Right ventricle myocardium superior (tissue), 1 donor: ENCODE measurements at regions not wholly inside any gene's neighbourhood (a gene's known extent, or its start where the extent isn't known, plus 50 kb on each side); places are given as distances from the start of the nearest gene placed in this dataset.

Experiments
- ATAC-seq: fragments of 200-7000 bp; cut with Tn5 transposase; one replicate; pipeline ENCODE4 v1.9.1; 2020; ENCODE audit warnings: mild to moderate bottlenecking; ENCODE audit not compliant: poor library complexity
- DNase-seq: peaks from one replicate; pipeline ENCODE4 v3.0.0-alpha.2; 2020
- intact Hi-C: fragments of 100-400 bp; cut with DNase I; formaldehyde crosslinking; loops from one replicate; pipeline ENCODE4 v1.11.2; 2022
- donor health status: DM: no; HTN: yes; CAD: no; lungs with severe emphysema.

DNA sequence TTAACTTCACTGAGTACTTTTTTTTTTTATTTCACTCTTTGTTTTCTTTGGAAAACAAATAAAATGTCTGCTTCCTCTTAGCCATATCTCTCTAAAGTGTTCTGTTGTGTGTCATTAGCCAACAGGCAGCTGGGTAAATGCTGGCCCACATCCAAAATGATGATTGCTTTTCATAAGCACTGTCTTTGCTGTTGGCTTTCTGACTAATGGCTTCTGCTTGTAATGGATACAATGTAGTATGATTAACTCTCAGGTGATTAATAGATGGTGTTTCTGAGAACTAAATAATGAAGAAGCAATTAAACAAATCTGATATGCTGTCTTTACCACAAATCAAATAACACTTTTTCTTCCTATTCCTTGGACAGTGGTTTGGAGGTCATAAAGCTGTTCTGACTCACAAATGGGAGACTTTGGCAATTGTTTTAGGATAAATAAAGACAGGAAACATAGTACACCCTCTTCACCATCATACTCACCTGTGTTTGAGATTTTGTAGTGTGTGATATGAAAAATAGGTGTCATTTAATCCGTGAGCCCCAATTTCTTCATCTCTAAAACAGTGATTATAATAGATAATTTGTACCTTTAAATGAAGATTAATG, 888.4 kb downstream of the TSN start:
- intact Hi-C loops = no loop called here
- ATAC-seq = no peak
- DNase-seq = no peak

DNA sequence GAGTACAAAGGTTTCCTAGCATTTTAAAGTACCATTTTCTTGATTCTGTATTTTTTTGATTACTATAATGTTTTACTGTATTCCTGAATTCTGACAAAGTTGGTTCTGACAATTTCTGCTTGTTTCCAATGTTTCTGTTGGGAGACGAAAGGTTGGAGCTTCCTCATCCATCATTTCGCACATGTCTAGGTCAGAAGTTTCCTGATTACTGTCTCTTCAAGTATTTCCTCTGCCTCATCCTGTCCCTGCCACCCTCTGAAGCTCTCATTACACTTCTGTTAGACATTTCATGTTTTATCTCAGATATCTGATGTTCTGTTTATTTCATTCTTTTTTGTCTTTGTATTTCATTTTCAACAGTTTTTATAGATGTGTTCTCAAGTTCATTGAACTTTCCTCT, 895.8 kb downstream of the TSN start:
- ATAC-seq = no peak

DNA sequence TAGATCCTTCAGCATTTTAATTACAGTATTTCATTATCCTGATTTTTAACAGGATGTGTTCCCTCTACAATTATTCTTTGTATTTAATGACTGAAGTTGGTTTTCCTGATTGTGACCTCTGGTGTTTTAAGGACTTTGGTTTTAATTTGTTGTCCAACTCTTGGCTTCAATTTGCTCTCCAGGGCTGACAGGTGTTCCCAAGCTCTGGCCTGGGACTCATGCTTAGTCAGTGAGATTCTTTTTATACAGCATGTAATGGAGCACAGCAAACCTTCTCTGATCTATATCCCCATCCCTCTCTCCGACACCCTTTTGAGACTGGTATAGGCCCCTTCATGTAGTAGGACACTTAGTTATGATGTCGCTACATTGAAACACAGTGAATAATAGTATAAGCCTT, 896.3 kb downstream of the TSN start:
- intact Hi-C loops = no loop called here
- DNase-seq (no peak), ATAC-seq (no peak)

More for the DNA sequence above, 895.8 kb downstream of the TSN start:
- intact Hi-C loops = no loop called here
- DNase-seq = no peak

DNA sequence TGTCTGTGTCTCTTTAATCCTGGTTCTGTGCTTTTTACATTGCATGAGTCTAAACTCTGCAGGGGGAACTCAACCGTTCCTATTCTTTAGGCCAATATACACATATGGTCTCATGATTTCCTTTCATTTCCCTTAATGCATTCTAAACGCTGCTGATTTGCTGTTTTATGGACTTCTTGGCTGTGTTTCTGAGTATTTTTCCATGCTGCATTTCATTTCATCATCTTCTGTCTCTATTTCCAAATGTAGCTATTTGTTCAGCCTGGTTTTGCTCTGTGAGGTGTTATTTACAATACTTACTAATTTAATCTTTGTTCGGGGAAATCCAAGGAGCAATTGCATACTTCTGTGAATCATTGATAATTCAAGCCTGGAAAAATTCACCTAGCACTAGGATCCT, 897.2 kb downstream of the TSN start:
- ATAC-seq = no peak
- DNase-seq = no peak
- intact Hi-C loops = no loop called here

DNA sequence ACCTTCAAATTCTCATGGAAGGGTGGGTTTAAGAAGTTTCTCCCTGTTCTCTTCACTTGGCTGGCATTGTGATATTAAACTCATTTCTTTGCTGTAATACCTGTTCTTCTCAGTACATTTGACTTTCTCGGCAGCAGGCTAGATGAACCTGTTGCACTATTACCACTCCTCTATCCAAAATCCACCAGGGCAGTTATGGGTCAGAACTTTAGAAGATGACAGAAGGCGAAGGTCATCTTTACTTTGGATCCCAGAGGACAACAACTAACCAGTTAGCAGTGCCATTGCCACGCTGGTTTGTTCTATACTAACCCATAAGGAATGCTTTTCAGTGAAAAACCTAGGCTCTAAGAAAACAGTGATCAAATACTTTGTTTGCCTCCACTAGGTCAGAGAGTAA, 901.0 kb downstream of the TSN start:
- no peak for ATAC-seq
- no peak for DNase-seq
- intact Hi-C loops = no loop called here

DNA sequence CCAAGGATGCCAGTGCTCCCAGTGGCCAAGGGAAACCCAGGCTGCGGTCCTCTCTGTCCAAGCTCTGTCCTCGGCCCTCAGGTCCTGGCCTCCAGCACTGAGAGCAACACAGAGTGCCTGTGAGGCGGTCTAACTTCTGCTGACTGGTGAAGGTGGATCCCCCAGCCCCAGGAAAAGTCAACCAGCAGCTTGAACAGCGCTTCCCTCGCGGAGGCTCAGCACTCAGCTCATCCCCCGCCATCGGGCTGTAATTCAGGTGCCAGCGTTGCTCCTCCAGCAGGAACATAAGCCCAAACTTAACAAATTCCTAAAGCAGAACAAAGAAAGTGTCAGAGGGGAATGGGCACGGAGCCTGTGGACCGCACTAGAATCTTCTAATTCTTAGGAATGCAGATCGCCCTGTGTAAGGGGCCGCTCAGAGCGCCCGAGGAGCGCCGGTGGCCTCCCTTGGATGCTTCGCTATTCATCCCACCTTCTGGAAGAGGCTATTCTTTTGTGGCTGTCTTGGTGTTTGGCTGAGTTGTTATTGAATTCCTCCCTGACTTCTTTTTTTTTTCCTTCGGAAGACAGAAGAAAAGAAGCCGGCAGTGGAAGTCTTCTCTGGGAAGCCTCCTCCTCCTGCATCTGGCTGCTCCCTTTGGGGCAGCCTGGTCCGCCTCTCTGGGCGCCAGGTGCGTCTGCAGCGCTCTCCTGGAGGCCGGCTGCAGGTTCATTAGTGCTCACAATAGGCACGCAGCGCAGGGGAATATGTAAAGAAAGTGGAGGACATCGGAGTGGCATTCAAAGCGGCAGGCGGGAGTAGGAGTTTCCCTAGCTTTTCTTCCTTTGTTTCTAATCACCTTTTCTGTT, 905.6 kb downstream of the TSN start:
- intact Hi-C loops = no loop called here
- no peak for ATAC-seq
- DNase-seq = no peak

DNA sequence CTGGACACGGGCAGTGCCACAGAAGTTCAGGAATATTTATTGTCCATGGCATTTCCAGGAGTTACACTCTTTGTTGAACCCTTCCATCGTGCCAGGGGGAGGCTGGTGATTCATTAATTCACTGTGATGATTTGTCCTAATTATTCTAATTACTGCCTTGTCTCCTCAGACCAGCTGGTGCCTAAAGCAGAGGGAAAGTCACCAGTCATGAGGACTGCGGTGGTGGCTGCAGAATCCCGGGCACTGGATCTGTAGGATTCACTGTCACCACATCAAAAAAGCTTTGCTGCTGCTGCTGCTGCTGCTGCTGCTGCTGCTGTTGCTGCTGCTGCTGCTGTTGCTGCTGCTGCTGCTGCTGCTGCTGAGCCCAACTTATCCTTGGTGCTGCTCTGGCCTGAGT, 908.2 kb downstream of the TSN start:
- ATAC-seq (no peak), DNase-seq (no peak)
- intact Hi-C loops = no loop called here

DNA sequence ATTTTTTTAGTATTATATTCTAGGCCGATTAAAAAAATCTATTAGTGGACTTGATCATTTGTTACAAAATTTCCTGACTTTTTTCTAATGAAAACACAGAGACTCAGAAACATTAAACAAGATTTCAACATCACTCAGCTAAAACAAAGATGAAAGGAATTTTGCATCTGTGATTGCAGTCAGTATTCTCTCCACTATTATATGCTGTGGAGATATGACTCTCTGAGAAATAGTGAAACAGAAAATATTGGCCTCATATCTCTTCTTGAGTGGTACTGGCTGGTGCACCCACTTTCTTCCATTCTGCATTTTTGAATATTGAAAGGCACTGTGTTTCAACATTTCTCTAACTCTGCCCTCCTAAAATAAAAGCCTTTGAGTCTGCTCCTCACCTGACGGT, 914.2 kb downstream of the TSN start:
- no peak for ATAC-seq
- DNase-seq = no peak
- intact Hi-C loops = no loop called here

DNA sequence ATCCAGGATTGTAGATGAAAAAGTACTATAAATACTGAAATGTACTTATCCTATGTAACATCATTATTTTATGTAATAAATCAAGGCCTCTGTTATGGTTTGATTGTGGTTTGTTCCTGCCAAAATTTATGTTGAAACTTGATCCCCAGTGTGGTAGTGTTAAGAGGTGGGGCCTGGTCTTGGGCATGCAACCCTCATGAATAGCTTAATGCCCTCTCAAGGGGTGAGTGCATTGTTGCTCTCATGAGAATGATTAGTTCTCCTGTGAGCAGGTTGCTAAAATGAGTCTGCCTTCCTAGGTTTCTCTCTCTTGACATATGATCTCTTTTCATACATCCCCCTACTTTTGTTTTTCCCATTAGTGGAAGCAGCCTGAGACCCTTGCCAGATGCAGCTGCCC, 915.4 kb downstream of the TSN start:
- ATAC-seq (no peak), DNase-seq (no peak)
- intact Hi-C loops = no loop called here

DNA sequence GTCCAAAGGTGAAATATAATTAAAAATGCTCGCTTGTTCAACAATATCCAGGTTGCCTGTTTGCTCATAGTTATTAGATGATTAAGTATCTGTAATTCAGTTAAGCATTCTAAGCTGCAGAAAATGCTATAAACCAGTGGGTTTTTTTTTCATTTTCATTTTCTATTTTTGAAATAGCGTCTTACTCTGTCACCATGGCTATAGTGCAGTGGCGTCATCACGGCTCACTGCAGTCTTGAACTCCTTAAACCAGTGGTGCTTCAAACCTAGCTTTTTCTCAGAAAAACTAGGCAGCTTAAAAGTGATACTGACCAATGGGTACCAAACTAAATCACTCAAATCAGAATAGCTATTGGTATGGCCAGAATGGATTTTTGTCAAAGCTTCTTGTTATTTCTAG, 925.2 kb downstream of the TSN start:
- intact Hi-C loops = no loop called here
- DNase-seq (no peak), ATAC-seq (no peak)

DNA sequence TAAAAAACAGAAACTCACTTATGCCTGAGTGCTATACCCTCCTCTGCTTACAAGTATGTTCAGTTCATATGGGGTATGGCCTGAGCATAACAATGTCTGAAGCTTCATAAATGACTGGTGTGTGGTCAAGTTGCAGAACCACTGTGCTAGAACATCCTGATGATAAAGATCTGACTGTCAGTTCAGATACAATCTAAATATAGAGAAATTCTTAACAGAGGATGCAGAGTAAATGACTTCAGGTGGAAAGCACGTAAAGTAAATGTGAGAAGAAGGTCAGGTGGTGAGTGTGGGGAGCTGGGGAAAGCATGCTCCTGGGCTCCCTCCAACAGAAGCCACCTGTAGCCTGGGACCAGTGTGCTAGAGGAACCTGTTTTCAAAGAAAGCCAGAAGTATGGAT, 926.2 kb downstream of the TSN start:
- DNase-seq = no peak
- intact Hi-C loops = no loop called here
- no peak for ATAC-seq

DNA sequence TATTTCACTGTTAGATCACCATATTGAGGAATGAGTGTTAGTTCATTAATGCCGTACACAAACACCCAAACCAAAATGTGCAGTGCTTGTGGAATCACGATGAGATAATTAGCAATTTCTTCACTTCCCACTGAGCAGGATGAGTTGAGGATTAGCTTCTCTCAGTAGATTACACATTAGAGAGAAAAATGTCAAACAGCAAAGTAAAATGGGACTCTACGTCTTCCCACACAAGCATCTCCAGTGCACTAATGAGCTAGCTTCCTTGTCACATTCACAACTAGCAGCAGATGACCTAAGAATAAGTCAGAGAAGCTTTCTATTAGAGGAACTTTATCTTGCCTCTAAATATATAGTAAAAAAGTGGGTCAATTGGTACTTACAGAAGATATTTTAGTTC, 926.9 kb downstream of the TSN start:
- intact Hi-C loops = no loop called here
- no peak for ATAC-seq
- no peak for DNase-seq

DNA sequence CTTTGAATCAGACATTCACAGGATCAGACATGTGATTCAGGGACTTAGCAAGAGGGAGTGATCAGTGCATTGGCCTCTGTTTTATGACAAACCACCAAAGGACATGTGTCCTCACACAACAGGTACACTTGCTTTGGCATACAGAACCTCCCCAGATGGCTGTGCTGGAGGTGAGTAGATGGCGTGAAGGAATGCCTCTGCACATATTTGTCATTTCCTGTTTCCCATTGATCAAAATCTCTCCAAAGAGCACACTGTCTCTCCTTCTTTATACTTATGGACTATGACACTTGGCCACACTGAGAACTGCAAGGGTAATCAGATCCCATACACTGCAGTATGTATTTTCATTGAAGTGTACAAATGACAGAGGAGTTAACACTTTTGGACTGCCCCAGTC, 927.6 kb downstream of the TSN start:
- no peak for ATAC-seq
- DNase-seq = no peak

DNA sequence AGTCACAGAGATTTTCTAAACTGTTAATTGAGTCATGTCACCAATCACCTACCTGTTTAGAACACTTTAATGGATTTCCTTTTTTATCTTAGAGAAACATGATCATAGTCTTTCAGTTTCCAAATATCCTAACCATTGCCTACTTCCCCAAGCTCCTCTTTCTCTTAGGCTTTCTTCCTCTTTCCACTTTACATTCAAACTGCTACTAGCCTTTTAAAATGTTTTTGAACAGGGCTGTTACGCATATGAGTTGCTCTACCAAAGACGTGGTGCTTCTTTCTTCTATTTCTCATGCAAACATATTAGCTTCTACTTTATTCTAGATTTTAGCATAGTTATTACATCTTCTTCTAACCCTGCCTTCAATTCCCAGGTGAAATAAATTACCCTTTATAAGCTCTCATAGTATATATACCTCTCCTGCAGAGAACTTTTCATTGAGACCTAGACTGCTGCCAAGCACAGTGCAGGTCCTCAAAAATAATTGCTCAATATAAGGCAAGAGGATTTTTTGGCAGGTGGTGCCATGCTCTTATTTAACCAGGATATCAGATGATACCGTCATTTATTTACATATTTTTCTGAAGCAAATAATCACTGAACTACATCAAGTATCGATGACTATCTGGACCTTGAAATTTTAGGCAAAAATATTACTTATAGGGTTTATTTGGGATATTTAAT, 937.1 kb downstream of the TSN start:
- ATAC-seq (no peak), DNase-seq (no peak)
- intact Hi-C loops = no loop called here

More for the DNA sequence above, 927.6 kb downstream of the TSN start:
- intact Hi-C loops = no loop called here

DNA sequence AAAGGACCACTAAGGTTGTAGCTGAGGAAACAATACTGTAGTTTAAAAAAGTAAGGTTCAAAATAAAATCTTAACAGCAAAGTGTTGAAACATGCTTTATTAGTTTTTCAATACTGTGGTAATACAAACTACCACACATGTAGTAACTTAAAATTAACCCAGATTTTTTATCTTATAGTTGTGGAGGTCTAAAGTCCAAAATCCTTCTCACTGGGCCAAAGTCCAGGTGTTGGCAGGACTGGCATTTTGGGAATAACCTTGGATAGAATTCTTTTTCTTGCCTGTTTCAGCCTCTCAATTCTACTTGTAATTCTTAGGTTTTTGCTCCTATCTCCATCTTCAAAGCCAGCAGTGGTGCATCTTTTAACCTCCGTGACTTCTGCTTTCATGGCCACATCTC, 942.0 kb downstream of the TSN start:
- intact Hi-C loops = no loop called here
- ATAC-seq (no peak), DNase-seq (no peak)

DNA sequence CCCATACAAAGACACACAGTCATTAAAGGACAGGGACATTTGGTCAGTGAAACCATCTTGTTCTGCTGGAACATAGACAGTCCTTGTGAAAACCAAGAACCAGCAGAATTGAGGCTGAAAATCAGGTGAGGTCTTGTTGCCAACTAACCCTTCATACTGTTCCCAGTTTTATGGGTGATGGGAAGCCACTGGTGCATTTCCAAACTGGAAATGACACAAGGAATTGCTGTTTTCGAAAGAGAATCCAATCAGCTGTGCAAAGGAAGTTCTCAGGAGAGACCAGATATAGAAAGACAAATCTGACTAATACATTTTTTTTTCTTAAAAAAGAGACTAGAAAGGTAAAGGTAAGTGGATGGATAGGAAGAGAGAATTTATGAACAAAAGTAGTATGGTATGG, 948.2 kb downstream of the TSN start:
- intact Hi-C loops = no loop called here
- no peak for DNase-seq
- ATAC-seq = no peak

DNA sequence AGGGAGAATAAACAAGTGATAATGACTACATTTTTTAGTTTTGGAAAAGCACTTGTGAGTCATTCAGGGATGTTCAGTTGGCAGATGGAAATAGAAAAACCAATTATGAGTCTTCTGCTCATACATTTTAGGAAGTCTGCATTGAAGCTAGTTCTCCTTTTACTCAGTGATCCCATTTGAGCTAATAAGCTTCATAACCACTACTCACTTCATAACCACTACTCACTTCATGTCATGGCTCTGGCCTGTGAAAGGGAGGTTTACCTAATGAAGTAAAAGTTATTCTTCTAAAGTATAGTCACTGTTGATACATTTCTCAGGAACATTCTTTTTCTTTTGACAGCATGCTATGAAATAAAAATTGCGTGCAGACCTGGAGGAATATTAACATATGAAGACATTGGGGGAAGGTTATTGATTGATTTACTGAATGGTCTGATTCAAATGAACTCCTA, 948.7 kb downstream of the TSN start:
- ATAC-seq = no peak
- DNase-seq = no peak
- intact Hi-C loops = no loop called here

DNA sequence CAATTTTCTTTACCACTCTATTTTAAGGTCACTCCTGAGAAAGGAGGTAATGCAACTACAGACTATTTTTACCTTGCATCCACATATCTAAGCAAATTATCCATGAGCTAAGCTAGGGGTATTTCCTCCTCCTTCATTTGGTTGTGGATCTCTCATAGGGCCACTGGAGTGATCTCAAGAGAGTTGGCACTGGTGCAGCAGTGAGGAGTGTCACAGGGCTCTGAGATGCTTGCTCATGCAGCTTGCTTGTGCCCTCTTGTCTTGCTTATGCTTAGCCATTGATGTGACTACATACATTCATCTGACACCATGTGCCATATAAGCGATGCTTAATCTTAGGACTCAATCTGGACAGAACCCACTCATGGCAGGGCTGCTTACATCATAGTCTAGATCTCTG, 950.3 kb downstream of the TSN start:
- no peak for DNase-seq
- intact Hi-C loops = no loop called here
- no peak for ATAC-seq

DNA sequence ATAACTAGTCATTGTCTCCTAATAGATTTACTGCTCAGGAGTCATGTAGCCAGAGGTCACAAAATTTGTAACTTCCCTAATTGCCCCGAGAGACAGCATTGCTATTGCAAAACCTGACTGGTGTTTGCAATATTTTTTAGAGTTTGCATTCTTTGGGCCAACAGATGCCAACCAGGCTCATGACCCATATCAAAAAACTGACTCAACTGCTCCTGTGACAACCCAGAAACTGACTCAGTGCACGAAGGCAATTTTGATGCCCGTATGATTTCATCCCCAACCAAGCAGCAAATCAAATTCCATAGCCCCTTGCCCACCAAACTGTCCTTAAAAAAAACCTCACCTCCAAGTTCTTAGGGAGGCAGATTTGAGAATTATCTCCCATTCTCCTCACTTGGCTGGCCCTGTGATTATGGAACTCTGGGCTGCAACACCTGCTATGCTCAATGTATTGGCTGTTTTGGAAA, 951.3 kb downstream of the TSN start:
- DNase-seq (no peak), ATAC-seq (no peak)
- intact Hi-C loops = no loop called here

DNA sequence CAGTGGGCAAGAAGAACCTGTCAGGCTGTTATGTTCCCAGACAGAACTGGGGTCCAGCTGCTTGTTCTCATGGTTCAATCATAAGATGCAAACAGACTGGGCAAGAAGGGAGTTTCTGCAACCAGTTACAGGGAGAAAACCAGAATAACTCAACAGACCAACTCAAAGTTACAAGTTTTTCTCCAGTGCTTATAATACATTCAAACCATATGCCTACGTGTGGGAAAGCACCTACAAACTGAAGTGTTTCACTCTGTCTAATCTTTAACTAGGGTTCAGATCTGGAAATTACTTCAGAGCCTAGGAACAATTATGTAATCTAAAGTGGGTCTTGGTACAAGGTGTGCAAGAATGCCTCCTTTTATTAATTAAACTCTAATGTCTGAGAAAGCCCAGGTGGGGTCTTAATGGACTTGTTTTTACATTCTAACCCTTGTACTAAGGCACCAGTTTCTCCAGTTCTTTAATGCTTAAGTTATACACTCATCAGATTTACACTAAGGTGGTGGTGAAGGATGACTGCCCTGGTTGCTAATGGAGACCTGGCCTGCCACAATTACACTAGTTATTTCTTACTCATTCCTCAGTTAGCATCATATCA, 951.9 kb downstream of the TSN start:
- no peak for DNase-seq
- intact Hi-C loops = no loop called here
- ATAC-seq = no peak
